GM12878 (cell line): ENCODE measurements at regions not wholly inside any gene's neighbourhood (a gene's known extent, or its start where the extent isn't known, plus 50 kb on each side); places are given as distances from the start of the nearest gene placed in this dataset.
"Not testable (repeated sequence)": the region's sequence is repeated elsewhere in the genome, so short reads cannot be mapped to it uniquely, and the experiment has no call there.

ENCODE experiments used
- ATF3 ChIP-seq: IDR thresholded peaks from 2 replicates; pipeline ENCODE4 v1.6.1; 2011; ENCODE audit warnings: low read depth, mild to moderate bottlenecking, low read length, moderate library complexity, borderline replicate concordance; ENCODE audit errors: extremely low read depth
- BACH1 ChIP-seq: fragments of 450-650 bp; IDR thresholded peaks from 2 replicates; pipeline ENCODE4 v1.6.1; 2017; ENCODE audit warnings: mild to moderate bottlenecking, borderline replicate concordance
- BRCA1 ChIP-seq: IDR thresholded peaks from 2 replicates; pipeline ENCODE4 v1.6.1; 2011; ENCODE audit warnings: low read depth, low read length, improper control_type of control experiment
- CBX3 ChIP-seq: fragments of 200-600 bp; sonication (generic); IDR thresholded peaks from 2 replicates; pipeline ENCODE4 v1.6.1; 2016; ENCODE audit warnings: low read depth, borderline replicate concordance
- CTCF ChIP-seq, 3 experiments: IDR thresholded peaks in 2 of 3; conservative IDR thresholded peaks in 1 of 3; 2 replicates each; pipeline ENCODE4 v1.5.1; 2011; ENCODE audit warnings: low read depth in 3 of 3, low read length in 3 of 3, mild to moderate bottlenecking in 3 of 3, control low read depth in 2 of 3, moderate library complexity in 2 of 3, inconsistent platforms in 1 of 3, mixed read lengths in 1 of 3; ENCODE audit not compliant: control insufficient read depth in 2 of 3, insufficient read depth in 1 of 3; ENCODE audit errors: extremely low read depth in 1 of 3
- MAX ChIP-seq: IDR thresholded peaks from 2 replicates; pipeline ENCODE4 v1.6.1; 2012; ENCODE audit warnings: low read depth, low read length, improper control_type of control experiment
- MEF2A ChIP-seq: IDR thresholded peaks from 2 replicates; pipeline ENCODE4 v1.6.1; 2011; ENCODE audit warnings: low read depth, mild to moderate bottlenecking, low read length, moderate library complexity; ENCODE audit not compliant: insufficient read depth
- NBN ChIP-seq: fragments of 450-650 bp; IDR thresholded peaks from 2 replicates; pipeline ENCODE4 v1.6.1; 2016
- PBX3 ChIP-seq: IDR thresholded peaks from 2 replicates; pipeline ENCODE4 v1.6.1; 2011; ENCODE audit warnings: mild to moderate bottlenecking, low read depth, low read length, moderate library complexity; ENCODE audit not compliant: insufficient replicate concordance
- POLR2A ChIP-seq: IDR thresholded peaks from 2 replicates; pipeline ENCODE4 v1.6.1; 2011; ENCODE audit warnings: low read depth, mild to moderate bottlenecking, low read length
- TCF12 ChIP-seq: IDR thresholded peaks from 2 replicates; pipeline ENCODE4 v1.6.1; 2011; ENCODE audit warnings: low read depth, mild to moderate bottlenecking, low read length
- TF ChIP-seq, protein P1 (sequence below): fragments of 450-650 bp; conservative IDR thresholded peaks from 2 replicates; pipeline ENCODE4 v1.6.1; 2017; ENCODE audit warnings: mild to moderate bottlenecking, moderate library complexity

GRCh38 chr5:145395151-145395550, 440.0 kb downstream of the PRELID2 start:
- TF ChIP-seq PBX3; CTCF (IDR thresholded peaks at IDR 0.05 in 2 of 3, conservative IDR thresholded peaks at IDR 0.05 in 1 of 3; ENCODE audit: control insufficient read depth in 2 of 3, extremely low read depth in 1 of 3, insufficient read depth in 1 of 3, low read depth in 3 of 3, low read length in 3 of 3); NBN; MAX; POLR2A; CBX3; MEF2A; TCF12; ATF3; BRCA1; BACH1: not testable (repeated sequence)
- TF ChIP-seq, protein P1, sequence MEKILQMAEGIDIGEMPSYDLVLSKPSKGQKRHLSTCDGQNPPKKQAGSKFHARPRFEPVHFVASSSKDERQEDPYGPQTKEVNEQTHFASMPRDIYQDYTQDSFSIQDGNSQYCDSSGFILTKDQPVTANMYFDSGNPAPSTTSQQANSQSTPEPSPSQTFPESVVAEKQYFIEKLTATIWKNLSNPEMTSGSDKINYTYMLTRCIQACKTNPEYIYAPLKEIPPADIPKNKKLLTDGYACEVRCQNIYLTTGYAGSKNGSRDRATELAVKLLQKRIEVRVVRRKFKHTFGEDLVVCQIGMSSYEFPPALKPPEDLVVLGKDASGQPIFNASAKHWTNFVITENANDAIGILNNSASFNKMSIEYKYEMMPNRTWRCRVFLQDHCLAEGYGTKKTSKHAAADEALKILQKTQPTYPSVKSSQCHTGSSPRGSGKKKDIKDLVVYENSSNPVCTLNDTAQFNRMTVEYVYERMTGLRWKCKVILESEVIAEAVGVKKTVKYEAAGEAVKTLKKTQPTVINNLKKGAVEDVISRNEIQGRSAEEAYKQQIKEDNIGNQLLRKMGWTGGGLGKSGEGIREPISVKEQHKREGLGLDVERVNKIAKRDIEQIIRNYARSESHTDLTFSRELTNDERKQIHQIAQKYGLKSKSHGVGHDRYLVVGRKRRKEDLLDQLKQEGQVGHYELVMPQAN = not testable (repeated sequence)
